Islet of Langerhans (tissue), 1 donor: ENCODE measurements at regions not wholly inside any gene's neighbourhood (a gene's known extent, or its start where the extent isn't known, plus 50 kb on each side); places are given as distances from the start of the nearest gene placed in this dataset.

Experiments used
- FAIRE-seq: peaks from one replicate; lab custom pipeline; 2011; peaks lifted over from hg19 to GRCh38; lab: Jason Lieb, UNC

GRCh38 chr4:182062936-182063335 is 180.3 kb upstream of the TENM3 start:
- FAIRE-seq: peak; percentile 79

GRCh38 chr4:182063651-182064050 is 179.6 kb upstream of the TENM3 start:
- no peak for FAIRE-seq

GRCh38 chr4:182065255-182065654 is 177.9 kb upstream of the TENM3 start:
- FAIRE-seq: no peak

- no peak for FAIRE-seq
Measured at GRCh38 chr4:182066037-182066436, 177.2 kb upstream of the TENM3 start.

- FAIRE-seq: no peak
Measured at GRCh38 chr4:182067828-182068227, 175.4 kb upstream of the TENM3 start.

GRCh38 chr4:182068920-182069319 is 174.3 kb upstream of the TENM3 start:
- FAIRE-seq: no peak

- no peak for FAIRE-seq
Measured at GRCh38 chr4:182073278-182073677, 169.9 kb upstream of the TENM3 start.

GRCh38 chr4:182074139-182074538 is 169.1 kb upstream of the TENM3 start:
- FAIRE-seq: no peak

GRCh38 chr4:182074810-182075209 is 168.4 kb upstream of the TENM3 start:
- FAIRE-seq: no peak

- no peak for FAIRE-seq
Measured at GRCh38 chr4:182082910-182083309, 160.3 kb upstream of the TENM3 start.

- FAIRE-seq: no peak
Measured at GRCh38 chr4:182083671-182084410, 159.4 kb upstream of the TENM3 start.

GRCh38 chr4:182085051-182085480 is 158.1 kb upstream of the TENM3 start:
- no peak for FAIRE-seq

- no peak for FAIRE-seq
Measured at GRCh38 chr4:182089326-182089725, 153.9 kb upstream of the TENM3 start.

GRCh38 chr4:182090186-182090585 is 153.0 kb upstream of the TENM3 start:
- FAIRE-seq: no peak

GRCh38 chr4:182091128-182091527 is 152.1 kb upstream of the TENM3 start:
- FAIRE-seq: no peak

GRCh38 chr4:182093431-182093831 is 149.8 kb upstream of the TENM3 start:
- FAIRE-seq: no peak

- no peak for FAIRE-seq
Measured at GRCh38 chr4:182093935-182094334, 149.3 kb upstream of the TENM3 start.

GRCh38 chr4:182101618-182102017 is 141.6 kb upstream of the TENM3 start:
- no peak for FAIRE-seq

GRCh38 chr4:182102576-182102975 is 140.6 kb upstream of the TENM3 start:
- no peak for FAIRE-seq

GRCh38 chr4:182103614-182104319 is 139.4 kb upstream of the TENM3 start:
- FAIRE-seq: no peak

GRCh38 chr4:182105416-182105815 is 137.8 kb upstream of the TENM3 start:
- no peak for FAIRE-seq

- no peak for FAIRE-seq
Measured at GRCh38 chr4:182107931-182108330, 135.3 kb upstream of the TENM3 start.

- no peak for FAIRE-seq
Measured at GRCh38 chr4:182111586-182111985, 131.6 kb upstream of the TENM3 start.

GRCh38 chr4:182113779-182114178 is 129.4 kb upstream of the TENM3 start:
- no peak for FAIRE-seq
